GM12891 (cell line): ENCODE measurements at regions not wholly inside any gene's neighbourhood (a gene's known extent, or its start where the extent isn't known, plus 50 kb on each side); places are given as distances from the start of the nearest gene placed in this dataset.

Source experiments
- DNase-seq: peaks from one replicate; pipeline ENCODE4 v3.0.0; 2011; ENCODE audit warnings: low spot score; ENCODE audit not compliant: insufficient read length
- FAIRE-seq: peaks from 2 replicates; lab custom pipeline; 2011; peaks lifted over from hg19 to GRCh38; lab: Jason Lieb, UNC
- PAX5 ChIP-seq: IDR thresholded peaks from 2 replicates; pipeline ENCODE4 v1.6.1; 2011; ENCODE audit warnings: low read length, moderate library complexity, mild to moderate bottlenecking; ENCODE audit not compliant: insufficient read depth, severe bottlenecking
- POLR2A ChIP-seq: IDR thresholded peaks from 2 replicates; pipeline ENCODE4 v1.6.1; 2011; ENCODE audit warnings: low read depth, low read length, control low read depth
- POLR2AphosphoS5 ChIP-seq: IDR thresholded peaks from 2 replicates; pipeline ENCODE4 v1.6.1; 2011; ENCODE audit warnings: low read depth, low read length, control low read depth
- POU2F2 ChIP-seq: IDR thresholded peaks from 2 replicates; pipeline ENCODE4 v1.6.1; 2011; ENCODE audit warnings: low read depth, mild to moderate bottlenecking, control low read depth, low read length, moderate library complexity
- SPI1 ChIP-seq: IDR thresholded peaks from 2 replicates; pipeline ENCODE4 v1.6.1; 2011; ENCODE audit warnings: low read depth, low read length, control low read depth
- TAF1 ChIP-seq: IDR thresholded peaks from 2 replicates; pipeline ENCODE4 v1.6.1; 2011; ENCODE audit warnings: low read depth, low read length, control low read depth

GRCh38 chr11:70810133-70810532 lies 411.8 kb downstream of the CTTN start:
- no peak for FAIRE-seq
- no peak for DNase-seq
- TF ChIP-seq POLR2AphosphoS5 (no peak), POU2F2 (no peak), POLR2A (no peak), SPI1 (no peak), TAF1 (no peak), PAX5 (no peak)

- FAIRE-seq (no peak), DNase-seq (no peak)
- no peak for TF ChIP-seq POLR2A
- TF ChIP-seq PAX5: no peak
- no peak for TF ChIP-seq SPI1
- TF ChIP-seq POU2F2: no peak
- TF ChIP-seq POLR2AphosphoS5: no peak
- no peak for TF ChIP-seq TAF1
These were observed 412.4 kb downstream of the CTTN start for GRCh38 chr11:70810681-70811080.

DNA sequence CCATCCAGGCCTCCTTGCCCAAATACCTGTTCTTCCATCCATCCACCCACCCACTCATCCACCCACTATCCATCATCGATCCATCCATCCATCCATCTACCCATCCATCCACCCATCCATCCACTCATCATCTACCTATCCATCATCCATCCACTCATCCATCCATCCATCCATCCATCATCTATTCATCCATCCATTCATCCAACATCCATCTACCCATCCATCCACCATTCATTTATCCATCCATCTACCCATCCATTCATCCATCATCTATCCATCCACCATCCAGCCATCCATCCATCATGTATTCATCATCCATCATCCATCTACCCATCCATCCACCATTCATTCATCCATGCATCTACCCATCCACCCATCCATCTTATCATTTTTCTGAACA lies 413.2 kb downstream of the CTTN start:
- FAIRE-seq (no peak), DNase-seq (no peak)
- TF ChIP-seq PAX5 (no peak), POU2F2 (no peak)

GRCh38 chr11:70811915-70812314 lies 413.6 kb downstream of the CTTN start:
- TF ChIP-seq PAX5 (no peak), SPI1 (no peak)

DNA sequence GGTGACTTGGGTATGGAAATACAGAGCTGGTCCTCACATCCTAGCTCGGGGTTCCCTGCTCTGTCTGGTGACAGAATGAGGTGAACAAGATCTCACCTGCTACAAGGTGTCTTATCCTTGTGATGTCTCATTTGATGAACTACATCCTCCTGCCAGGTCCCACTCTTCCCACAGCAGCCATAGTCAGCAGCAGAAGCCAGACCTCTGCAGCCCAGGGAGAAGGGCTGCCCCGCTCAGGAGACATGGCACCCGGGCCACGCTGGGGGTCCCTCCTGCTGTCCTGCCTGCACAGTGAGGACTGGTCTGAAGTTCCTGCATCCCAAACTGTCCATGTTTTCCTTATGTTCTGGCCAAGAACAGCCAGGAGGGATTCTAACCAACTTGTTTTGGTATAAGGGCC lies 414.1 kb downstream of the CTTN start:
- FAIRE-seq: no peak
- TF ChIP-seq POLR2AphosphoS5 (no peak), POLR2A (no peak), TAF1 (no peak), SPI1 (no peak), POU2F2 (no peak), PAX5 (no peak)
- DNase-seq: no peak

More at GRCh38 chr11:70811915-70812314, 413.6 kb downstream of the CTTN start:
- no peak for DNase-seq
- FAIRE-seq: no peak

- TF ChIP-seq POLR2AphosphoS5: no peak
- no peak for TF ChIP-seq PAX5
- no peak for TF ChIP-seq TAF1
- no peak for TF ChIP-seq POU2F2
- TF ChIP-seq POLR2A: no peak
- no peak for TF ChIP-seq SPI1
- no peak for DNase-seq
- no peak for FAIRE-seq
These were observed 415.3 kb downstream of the CTTN start for GRCh38 chr11:70813651-70814050.

GRCh38 chr11:70815485-70815832 lies 417.1 kb downstream of the CTTN start:
- FAIRE-seq: no peak

GRCh38 chr11:70816156-70816678 lies 417.9 kb downstream of the CTTN start:
- FAIRE-seq (no peak), DNase-seq (no peak)
- TF ChIP-seq PAX5: no peak

More at GRCh38 chr11:70815485-70815832, 417.1 kb downstream of the CTTN start:
- TF ChIP-seq TAF1: no peak
- no peak for TF ChIP-seq SPI1
- TF ChIP-seq POU2F2: no peak
- no peak for TF ChIP-seq POLR2AphosphoS5
- TF ChIP-seq POLR2A: no peak
- TF ChIP-seq PAX5: no peak
- DNase-seq: no peak

- DNase-seq (no peak), FAIRE-seq (no peak)
- TF ChIP-seq POLR2A: no peak
- TF ChIP-seq POU2F2: no peak
- TF ChIP-seq SPI1: no peak
- no peak for TF ChIP-seq POLR2AphosphoS5
- TF ChIP-seq TAF1: no peak
- TF ChIP-seq PAX5: no peak
These were observed 420.0 kb downstream of the CTTN start for GRCh38 chr11:70818351-70818750.

DNA sequence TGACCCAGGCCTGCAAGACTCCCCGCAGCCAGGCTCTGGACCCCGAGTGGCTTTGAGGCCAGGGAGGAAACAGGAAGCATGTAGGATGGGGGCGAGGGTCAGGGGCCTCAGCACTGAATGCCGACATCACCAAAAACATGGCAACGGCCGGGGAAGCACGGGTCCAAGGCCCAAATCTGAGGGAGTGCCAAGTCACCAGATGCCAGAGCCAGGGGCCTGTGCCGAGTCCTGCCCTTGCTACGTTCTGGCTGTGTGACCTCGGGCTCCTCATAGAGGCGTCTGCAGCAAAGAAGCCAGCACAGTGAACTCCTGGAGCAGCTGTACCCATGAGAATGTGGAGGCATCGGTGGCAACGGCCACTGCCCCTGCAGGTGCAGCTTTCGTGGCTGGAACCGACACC lies 420.7 kb downstream of the CTTN start:
- FAIRE-seq: no peak
- no peak for TF ChIP-seq PAX5
- no peak for TF ChIP-seq POU2F2
- no peak for TF ChIP-seq SPI1
- DNase-seq: no peak

DNA sequence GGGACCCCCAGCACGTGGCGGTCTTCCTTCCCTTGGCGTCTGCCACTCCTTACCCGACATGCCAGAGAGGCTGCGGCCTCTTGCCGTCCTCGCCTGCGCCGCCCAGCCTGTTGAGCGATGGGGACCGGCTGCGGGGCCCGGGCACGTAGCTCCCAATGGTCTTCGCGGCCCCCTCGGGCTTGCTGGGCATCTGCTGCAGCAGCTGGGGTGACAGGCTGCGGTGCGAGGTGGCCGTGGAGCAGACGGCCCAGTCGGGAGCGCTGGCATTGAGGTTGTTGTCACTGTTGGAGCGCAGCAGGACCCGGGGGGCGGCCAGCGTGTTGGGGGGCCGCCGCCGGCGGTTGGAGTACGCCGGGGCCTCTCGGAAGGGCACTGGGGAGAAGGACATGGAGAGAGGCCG lies 422.0 kb downstream of the CTTN start:
- no peak for FAIRE-seq
- TF ChIP-seq POU2F2: no peak
- TF ChIP-seq PAX5: no peak
- TF ChIP-seq POLR2AphosphoS5: no peak
- no peak for TF ChIP-seq SPI1
- no peak for TF ChIP-seq TAF1
- no peak for TF ChIP-seq POLR2A
- no peak for DNase-seq
